SW480 (cell line): ENCODE measurements at regions not wholly inside any gene's neighbourhood (a gene's known extent, or its start where the extent isn't known, plus 50 kb on each side); places are given as distances from the start of the nearest gene placed in this dataset.
"Not testable (repeated sequence)": the region's sequence is repeated elsewhere in the genome, so short reads cannot be mapped to it uniquely, and the experiment has no call there.

Experiments
- DNase-seq: peaks from one replicate; pipeline ENCODE4 v3.0.0-alpha.2; 2016; ENCODE audit warnings: low spot score

DNA sequence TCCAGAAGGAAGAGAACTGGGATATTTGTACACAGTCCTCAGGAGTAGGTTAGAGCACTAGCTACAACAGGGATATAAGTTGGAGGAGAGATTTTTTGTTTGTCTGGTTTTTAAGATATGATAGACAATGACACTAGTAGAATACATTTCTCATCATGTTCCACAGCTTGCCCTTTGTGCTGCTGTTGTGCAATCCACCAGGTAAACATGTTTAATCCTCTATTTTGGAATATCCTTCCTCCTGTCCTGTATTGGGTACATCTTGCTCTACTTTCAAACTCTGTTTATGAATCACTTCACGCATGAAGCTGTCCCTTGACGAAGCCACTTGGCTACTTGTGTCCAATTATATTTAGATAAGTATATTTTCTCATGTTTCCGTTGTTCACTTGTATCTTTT is 153.6 kb upstream of the TENT5A start:
- no peak for DNase-seq

DNA sequence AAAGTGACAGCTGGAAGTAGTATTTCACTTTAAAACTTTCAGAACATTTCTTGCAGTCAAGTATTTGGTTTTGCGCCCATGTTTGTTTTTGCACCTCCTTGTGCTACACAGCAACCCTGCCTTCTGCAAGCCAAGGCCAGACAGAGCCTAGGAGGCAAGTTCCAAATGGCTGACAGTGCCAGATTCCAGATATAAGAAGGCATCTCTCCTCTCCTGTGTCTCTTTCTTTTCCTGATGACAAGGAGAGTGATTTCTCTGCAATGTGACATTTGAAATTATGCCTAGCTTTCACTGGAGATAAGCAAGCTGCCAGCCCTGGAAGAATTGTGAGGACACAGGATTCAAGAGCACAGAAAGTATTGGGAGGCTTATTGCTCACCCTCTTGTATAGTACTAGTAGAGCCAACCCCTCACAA is 149.1 kb upstream of the TENT5A start:
- DNase-seq, result no peak

DNA sequence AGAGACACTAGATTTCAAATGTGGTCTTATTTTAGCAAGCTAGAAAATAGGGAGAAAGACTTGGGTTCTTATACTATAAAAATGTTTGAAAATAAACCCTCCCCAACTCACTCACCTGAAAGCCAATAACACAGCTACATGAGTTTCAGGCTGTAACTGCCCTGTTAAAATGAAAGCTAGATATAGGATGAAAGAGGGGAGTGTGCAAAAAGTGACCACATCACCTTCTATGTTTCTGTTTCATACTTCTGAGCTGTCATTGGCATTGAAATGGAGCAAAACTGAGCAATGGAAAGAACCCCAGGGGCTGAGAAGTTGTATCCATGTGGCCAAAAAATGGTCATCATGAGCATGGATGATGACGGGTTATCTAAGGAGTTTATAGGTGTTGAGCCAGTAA is 148.1 kb upstream of the TENT5A start:
- no peak for DNase-seq

DNA sequence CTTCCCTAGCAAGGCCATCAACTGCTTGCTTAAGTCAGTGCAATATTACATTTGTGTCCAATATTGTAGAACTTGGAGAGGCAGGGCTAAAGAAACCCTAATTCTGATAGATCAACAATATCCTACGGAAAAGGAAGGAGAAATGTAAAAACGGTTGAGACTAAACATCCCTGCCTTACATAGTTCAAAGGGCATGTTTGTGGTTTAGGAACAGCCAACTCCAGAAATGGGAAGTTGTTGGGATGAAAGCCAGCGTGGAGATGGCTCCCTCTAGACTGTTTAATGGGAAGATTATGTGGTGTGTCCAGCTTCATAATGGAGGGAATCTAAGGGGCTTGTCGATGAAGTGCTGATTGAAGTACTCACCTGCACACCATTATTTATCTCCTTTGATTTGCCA is 145.3 kb upstream of the TENT5A start:
- DNase-seq, result no peak

DNA sequence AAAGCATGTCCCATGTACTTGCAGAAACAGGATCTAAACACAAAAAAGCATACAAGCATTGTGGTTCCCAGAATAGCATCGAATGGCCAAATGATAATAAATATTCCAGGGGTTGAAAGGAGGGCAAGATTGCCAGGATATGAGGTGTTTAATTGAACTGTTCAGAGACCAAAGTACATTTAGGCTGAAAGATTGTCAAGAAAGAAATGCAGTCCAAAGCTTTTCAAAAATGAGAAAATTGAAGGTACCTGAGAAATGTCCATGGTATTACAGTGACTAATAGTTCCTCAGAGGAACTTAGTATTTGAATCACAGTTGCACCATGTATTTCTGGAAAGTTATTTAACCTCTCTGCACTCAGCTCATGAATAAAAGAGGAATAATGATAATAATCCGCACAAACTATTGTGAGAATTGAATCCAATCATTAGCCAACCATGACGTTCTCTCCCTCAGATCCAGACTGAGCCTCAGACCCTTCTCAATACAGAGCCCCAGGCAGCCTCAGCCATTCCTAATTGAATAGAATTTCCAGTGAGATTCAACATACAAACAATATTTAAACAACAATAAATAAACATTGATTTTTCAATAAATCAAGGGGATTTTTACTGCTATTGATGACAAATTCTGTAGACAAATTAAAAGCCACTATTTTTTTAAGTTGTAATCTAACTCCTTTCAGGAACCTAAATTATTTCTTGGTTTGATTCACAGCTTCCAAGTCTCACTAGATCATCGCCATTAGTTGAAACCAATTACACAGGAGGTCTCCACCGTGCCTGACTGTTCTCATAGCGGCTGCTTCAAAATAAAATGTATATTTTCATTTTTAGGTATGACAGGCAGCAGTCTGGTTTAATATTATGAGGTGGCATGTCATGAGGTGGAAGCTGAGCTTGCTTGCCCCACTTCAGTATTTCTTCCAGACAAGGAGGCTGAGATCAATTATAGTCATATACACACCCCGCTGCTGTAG is 144.3 kb upstream of the TENT5A start:
- no peak for DNase-seq

DNA sequence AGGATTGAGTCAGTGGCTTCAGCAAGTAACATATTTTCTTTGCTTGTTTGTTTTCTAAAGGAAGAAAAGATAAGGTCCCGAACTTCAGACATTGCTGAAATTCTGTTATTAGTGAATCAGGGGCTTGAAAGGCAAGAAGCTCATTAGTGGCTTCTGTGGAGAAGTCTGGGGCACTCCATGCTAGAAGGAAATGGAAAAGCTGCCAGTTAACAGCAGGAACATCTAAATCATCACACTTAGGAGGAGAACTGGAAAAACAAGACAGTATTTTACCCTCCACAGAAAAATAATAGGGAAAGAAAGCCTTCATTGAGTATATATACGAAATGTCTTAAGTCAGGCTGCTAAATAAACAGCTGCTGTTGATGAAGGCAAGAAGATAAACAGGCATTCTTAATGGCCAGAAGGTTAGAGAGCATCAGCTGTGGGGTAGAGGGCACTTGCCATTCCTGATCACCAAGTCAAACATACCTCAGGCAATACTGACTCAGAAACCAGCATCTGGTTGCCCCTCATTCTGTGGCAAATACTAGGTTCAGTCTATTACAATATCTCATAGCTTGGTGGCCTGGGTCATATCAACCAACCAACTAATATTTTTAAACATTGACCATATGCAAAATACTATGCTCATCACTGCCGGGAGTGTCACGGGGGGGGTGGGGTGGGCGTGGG is 143.2 kb upstream of the TENT5A start:
- DNase-seq, result no peak

DNA sequence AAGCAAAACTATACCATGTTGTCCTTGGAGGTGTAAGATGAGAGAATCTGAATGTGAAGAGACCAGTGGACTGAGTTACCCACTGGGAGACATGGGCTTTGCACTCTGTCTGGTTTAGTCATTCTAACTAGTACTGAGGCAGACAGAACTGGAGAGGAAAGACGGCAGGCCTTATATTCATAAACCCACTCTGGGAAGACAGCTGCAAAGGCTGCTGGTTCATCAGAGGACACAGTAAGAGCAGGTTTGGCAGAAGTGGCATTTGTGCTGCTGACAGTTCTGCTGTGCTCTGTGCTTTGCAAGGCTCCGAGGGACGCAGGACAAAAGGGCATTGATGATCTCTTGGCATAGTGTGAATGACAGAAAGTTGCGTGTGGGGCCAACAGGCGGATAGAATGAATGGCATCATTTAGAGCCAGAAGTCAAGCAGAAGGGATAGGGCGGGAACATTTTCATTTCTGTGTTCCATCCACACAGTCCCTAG is 142.3 kb upstream of the TENT5A start:
- no peak for DNase-seq

DNA sequence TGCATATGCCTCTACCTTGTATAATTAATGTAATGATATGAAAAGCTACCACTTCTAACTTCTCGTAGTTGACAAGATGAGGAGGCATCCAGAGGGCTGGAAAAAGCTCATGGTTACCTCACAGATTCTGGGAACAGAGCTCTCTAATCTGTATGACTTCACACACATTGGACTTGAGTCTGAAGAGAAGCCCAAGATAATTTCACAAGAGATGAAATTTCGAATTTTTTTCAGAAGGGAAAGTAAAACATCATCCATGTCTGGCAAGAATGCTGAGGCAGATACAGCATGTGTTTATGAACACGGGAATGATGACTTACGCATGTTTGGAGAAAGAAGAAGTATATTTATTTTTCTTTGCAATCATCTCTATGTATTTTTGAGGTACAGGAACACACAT is 141.8 kb upstream of the TENT5A start:
- no peak for DNase-seq

DNA sequence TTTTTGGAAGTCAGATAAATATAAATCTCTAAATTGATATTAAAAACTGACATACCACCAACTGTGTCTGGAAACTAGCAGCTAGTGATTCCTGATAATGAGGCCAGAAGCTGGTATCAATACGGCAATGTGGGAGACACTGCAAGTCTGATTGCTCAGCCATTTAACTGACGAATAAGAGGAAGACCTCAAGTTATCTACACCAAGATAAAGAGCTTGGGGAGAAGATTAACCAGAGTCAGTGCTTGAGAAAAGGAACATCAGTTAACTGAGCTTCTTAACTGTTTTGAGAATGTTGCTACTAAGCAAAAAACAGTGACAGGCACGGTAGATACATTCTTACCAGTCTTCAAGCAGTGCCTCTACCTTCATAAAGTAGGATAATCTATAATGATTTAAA is 140.4 kb upstream of the TENT5A start:
- DNase-seq, result no peak

DNA sequence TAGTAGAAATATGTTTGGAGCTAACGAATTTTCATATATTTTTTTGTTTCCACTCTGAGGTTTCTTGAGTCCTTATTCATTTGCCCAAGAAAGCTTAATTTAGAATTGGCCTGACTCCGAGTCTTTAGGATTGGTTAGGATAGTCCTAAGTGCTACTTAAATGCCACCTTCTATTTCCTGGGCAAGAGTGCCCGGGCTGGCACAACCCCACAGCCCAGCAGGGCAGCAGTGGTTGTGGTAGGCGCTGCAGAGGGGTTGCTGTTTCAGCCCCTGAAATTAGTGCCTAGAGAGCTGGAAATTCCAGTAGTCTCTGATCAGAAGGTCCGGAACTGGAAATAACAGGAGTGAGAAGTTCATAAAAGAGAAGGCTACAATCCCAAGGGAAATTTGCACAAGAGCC is 139.4 kb upstream of the TENT5A start:
- DNase-seq, result no peak

DNA sequence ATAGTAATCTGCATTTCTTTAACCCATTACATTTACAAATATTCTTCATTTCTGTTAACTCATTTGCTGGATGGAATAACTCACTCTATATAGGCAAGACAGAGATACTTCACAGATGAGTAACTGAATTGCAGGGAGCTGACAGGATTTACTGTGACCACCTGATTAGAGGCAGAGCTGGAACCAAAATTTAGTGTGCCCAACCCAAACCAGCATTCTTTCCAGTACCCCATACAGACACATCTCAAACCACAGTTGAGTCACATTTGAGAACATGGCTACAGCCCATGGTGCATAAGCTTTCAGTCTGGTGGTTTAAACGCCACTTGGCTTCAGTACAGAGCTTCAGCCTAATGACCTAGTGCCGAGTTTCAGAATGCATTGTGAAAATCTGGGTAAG is 138.4 kb upstream of the TENT5A start:
- DNase-seq, result no peak

DNA sequence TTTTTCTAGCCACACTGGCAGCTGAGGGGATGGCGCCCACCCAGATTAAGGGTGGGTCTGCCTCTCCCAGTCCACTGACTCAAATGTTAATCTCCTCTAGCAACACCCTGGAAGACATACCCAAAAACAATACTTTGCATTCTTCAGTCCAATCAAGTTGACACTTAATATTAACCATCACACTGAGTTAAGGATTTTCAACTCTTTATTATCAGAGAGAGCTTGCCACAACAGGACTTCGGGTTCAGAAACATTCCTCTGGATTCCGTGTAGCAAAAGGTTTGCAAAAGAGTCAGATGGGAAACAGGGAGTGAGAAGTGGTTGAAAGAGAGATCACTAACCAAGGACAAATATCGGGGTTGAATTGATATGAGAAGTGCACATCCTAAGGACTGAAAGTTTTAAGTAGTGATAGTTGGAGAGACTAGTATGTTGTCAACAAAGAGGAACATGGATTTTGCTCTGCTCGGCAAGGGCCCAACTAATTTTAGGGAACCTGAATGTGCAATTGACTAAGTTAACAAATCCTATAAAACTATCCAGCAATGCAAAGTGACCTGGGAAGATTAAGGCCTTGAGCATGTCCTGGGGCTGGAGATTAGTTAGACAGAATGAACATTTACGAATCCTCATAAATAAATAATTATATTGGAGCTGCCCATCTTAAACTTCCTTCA is 137.0 kb upstream of the TENT5A start:
- no peak for DNase-seq

DNA sequence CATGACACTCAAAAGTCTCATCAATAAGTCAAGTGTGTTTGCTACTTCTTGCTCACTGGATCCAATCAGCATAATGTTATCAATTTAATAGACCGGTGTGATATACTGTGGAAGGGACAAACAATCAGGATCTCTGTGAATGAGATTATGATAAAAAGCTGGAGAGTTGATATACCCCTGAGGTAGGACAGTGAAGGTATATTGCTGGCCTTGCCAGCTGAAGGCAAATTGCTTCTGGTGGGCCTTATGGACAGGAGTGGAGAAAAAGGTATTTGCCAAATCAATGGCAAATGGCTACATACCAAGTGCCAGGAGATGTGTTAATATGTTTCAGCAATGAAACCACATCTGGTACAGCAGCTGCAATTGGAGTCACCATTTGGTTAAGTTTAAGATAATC is 134.4 kb upstream of the TENT5A start:
- DNase-seq, result not testable (repeated sequence)

DNA sequence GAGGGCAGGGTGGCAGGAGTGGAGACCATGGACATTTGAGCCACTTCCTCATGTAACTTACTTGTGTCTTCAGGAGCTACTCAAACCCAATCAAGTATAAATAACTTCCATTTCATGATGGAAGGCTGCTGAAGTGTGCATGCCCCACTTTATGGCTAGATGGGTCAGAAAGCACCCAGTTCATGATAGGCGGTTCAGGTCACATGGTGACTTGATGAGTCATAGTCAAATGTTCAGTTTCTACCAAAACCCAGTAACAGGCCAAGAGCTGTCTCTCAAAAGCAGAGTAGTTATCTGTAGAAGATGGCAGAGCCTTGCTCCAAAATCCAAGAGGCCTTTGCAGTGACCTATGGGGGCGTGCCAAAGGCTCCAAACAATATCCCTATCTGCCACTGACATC is 133.7 kb upstream of the TENT5A start:
- no peak for DNase-seq

DNA sequence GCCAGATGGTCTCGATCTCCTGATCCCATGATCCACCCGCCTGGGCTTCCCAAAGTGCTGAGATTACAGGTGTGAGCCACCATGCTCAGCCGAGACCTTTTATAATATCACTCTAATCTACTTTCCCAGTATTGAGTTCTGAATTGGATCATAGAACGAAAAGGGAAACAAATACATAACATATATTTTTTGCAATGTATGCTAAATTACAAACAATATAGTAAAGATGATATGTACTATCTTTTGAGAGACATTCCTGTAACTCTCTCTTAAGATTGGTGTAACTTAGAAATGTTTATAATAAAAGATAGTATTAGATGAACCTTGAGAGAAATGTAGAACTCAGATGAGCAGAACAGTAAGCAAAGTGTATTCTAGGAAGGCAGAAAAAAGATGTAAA is 129.2 kb upstream of the TENT5A start:
- DNase-seq, result no peak

DNA sequence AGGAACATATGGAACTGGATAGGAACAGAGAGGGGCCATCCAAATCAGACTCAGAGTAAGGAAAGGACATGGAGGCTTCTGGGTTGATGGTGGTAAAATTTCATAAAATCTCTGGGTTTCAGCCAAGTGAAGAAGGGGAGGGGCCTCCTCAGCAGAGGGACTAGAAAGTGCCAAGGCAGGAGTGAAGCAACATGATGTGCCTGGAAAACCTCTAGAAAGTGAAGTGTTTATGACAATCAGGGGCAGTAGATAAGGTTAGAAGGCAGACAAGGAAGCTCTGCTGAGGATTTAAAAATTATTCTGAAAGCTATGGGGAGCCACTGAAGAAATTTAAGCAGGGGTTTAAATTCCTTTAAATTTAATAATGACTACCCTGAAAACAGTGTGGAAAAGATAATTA is 126.0 kb upstream of the TENT5A start:
- no peak for DNase-seq

DNA sequence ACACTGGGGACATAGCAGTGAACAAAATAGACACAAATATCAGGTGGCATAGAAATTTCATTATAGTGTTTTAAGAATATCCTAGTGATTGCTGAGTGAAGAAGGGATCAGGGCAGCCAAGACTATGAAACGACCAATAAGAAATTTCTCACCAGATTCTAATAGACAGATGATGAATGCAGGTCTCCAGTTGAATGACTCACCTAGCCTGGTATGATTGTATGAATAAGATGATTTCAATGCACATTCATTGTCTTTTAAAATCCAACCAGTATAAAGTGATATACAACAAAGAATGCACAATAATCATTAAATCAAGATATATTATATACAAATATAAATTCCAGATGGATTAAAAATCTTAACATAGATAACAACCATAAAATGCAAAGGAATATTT is 124.5 kb upstream of the TENT5A start:
- no peak for DNase-seq

DNA sequence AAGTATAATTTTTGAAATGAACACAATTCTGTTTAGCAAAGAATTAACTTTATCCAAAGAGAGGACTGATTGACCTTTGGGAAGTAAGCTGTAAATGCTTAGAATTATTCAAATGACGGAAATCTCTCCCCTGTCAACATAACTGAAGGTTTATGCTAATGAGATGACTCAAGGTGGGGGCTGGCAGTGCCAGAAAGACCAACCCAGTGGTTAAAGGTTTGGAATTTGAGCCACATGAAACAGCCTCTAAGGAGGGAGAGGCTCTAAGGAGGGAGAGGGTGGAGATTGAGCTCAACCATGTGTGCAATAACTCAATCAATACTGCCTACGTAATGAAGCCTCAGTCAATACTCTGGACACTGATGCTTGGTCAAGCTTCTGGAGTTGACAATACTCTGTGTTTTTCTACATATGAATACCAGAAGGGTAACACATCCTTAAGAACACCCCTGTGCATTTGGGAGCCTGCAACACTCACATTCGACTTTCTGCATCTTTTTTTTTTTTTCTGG is 123.4 kb upstream of the TENT5A start:
- DNase-seq, result peak; percentile 58

DNA sequence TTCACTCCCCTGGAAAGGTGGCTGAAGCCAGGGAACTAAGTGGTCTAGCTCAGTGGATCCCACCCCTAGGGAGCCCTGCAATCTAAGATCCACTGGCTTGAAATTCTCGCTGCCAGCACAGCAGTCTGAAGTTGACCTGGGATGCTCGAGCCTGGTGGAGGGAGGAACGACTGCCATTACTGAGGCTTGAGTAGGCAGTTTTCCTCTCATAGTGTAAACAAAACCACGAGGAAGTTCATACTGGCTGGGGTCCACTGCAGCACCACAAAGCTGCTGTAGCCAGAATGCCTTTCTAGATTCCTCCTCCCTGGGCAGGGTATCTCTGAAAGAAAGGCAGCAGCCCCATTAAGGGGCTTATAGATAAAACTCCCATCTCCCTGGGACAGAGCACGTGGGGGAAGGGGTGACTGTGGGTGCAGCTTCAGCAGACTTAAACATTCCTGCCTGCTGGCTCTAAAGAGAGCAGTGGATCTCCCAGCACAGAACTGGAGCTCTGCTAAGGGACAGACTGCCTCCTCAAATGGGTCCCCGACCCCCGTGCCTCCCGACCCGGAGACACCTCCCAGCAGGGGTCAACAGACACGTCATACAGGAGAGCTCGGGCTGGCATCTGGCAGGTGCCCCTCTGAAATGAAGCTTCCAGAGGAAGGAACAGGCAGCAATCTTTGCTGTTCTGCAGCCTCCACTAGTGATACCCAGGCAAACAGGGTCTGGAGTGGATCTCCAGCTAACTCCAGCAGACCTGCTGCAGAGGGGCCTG is 117.4 kb upstream of the TENT5A start:
- DNase-seq, result not testable (repeated sequence)

DNA sequence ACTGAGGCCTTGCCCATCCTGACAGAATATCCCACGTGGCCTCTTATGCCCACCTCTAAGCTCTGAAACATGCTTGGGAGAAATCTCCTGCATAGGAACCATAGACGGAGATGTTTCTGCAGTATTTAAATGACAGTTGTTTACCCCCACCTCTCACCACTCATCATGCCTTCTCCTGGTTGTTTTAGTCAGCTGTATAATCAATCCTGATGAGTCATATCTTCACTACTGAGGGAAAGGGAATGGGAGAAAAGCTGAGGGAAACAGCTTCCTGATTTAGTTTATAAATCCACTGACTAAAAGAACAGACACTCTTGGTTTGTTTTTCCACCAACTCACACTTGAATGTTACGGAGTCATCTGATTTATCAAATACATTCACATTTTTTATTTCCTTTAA is 113.2 kb upstream of the TENT5A start:
- DNase-seq, result no peak

DNA sequence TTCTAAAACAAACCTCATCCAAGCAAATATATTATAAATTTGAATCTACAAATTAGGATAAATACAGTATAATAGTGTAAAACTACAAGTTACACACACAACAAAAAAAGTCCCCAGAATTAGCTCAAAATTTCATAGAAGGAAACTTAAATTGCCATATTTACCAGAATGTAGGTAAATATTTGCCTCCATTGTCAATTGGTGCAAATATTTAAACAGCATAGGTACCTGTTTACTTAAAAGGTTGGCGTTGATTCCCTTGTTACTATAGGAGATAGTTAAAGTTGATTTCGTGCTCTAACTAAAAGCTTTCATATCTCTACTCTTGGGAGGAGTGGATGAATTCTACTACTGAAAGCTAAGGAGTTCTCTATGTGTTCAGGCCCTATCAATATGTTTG is 111.6 kb upstream of the TENT5A start:
- DNase-seq, result no peak

DNA sequence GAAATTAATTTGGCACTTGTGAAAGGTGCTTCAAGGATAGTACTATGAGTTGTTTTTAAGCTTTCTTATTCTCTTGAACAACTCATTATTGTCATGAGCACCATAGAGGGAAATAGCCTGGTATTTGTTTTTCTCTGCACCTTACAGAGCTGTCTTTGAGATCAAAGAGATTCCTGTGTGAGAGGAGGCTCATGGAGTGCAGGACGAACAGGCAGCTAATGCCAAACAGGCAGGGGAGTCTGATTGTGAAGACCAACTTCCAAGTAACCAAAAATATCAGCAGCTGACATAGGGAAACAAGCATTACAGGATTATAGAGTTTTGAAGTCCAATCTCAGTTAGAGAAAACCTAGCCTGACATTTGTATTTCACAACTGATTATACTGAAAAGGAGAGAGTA is 110.6 kb upstream of the TENT5A start:
- DNase-seq, result peak; percentile 46
